Colon (tissue), 2 donors: ENCODE measurements at regions not wholly inside any gene's neighbourhood (a gene's known extent, or its start where the extent isn't known, plus 50 kb on each side); places are given as distances from the start of the nearest gene placed in this dataset.
"Not testable (repeated sequence)": the region's sequence is repeated elsewhere in the genome, so short reads cannot be mapped to it uniquely, and the experiment has no call there.

ENCODE experiments used
- FAIRE-seq: peaks from 2 replicates; lab custom pipeline; 2012; peaks lifted over from hg19 to GRCh38; lab: Jason Lieb, UNC
- donor health status: control.
- donor health status: control.

GRCh38 chr3:25945836-25946235, 155.9 kb downstream of the OXSM start:
- FAIRE-seq, result no peak

GRCh38 chr3:25952133-25952532, 162.2 kb downstream of the OXSM start:
- FAIRE-seq, result no peak

GRCh38 chr3:25957026-25957425, 167.1 kb downstream of the OXSM start:
- no peak for FAIRE-seq

GRCh38 chr3:25960776-25961175, 170.9 kb downstream of the OXSM start:
- FAIRE-seq, result no peak

- no peak for FAIRE-seq
Measured at GRCh38 chr3:25962255-25962654, 172.4 kb downstream of the OXSM start.

- no peak for FAIRE-seq
Measured at GRCh38 chr3:25964141-25964540, 174.3 kb downstream of the OXSM start.

GRCh38 chr3:25967385-25967784, 177.5 kb downstream of the OXSM start:
- no peak for FAIRE-seq

- no peak for FAIRE-seq
Measured at GRCh38 chr3:25971736-25972135, 181.8 kb downstream of the OXSM start.

- no peak for FAIRE-seq
Measured at GRCh38 chr3:25973122-25973521, 183.2 kb downstream of the OXSM start.

GRCh38 chr3:25982756-25983155, 192.9 kb downstream of the OXSM start:
- no peak for FAIRE-seq

- FAIRE-seq, result no peak
Measured at GRCh38 chr3:25985621-25986020, 195.7 kb downstream of the OXSM start.

GRCh38 chr3:25992606-25993005, 202.7 kb downstream of the OXSM start:
- no peak for FAIRE-seq

GRCh38 chr3:26004172-26004571, 214.3 kb downstream of the OXSM start:
- no peak for FAIRE-seq

- no peak for FAIRE-seq
Measured at GRCh38 chr3:26011276-26011675, 221.4 kb downstream of the OXSM start.

GRCh38 chr3:26012241-26012745, 222.4 kb downstream of the OXSM start:
- FAIRE-seq, result no peak

GRCh38 chr3:26015752-26016151, 225.9 kb downstream of the OXSM start:
- no peak for FAIRE-seq

- no peak for FAIRE-seq
Measured at GRCh38 chr3:26018889-26019288, 229.0 kb downstream of the OXSM start.

- FAIRE-seq, result not testable (repeated sequence)
Measured at GRCh38 chr3:26024206-26024605, 234.3 kb downstream of the OXSM start.

- no peak for FAIRE-seq
Measured at GRCh38 chr3:26029321-26029720, 239.4 kb downstream of the OXSM start.

- not testable (repeated sequence) for FAIRE-seq
Measured at GRCh38 chr3:26042126-26042525, 252.2 kb downstream of the OXSM start.

GRCh38 chr3:26049951-26050350, 260.1 kb downstream of the OXSM start:
- FAIRE-seq, result no peak

- FAIRE-seq, result no peak
Measured at GRCh38 chr3:26050776-26051175, 260.9 kb downstream of the OXSM start.

GRCh38 chr3:26058901-26059321, 269.0 kb downstream of the OXSM start:
- no peak for FAIRE-seq

GRCh38 chr3:26061947-26062346, 272.1 kb downstream of the OXSM start:
- no peak for FAIRE-seq

- FAIRE-seq, result peak; percentile 82
Measured at GRCh38 chr3:26064297-26064696, 274.4 kb downstream of the OXSM start.
